ENCODE measurements at regions not wholly inside any gene's neighbourhood (a gene's known extent, or its start where the extent isn't known, plus 50 kb on each side); places are given as distances from the start of the nearest gene placed in this dataset.

DNA sequence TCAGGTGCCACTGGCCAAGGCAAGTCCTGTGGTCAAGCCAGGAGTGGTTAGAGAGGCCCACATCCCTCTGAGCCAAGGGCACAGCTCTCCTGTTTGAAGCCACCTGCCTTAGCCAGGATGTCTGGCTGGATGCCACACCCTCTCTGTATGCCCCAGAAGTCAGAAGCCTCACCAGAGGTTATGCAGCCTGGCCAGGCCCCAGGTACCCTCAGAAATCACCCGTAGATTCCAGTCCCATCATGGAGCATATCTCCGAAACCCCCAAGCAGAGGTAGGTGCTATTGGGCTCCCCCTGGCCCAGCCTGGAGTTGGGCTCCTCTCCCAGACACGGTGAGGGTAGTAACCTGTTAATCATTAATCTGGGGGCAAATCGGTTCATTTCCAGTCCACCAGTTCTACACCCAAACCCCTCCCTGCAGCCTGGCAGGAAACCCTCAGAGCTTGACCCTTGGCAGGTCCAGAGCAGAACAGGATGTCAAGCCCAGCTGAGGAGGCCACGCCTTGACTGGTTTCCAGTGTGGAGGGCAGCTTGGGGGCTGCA is 60.6 kb upstream of the TMEM97 start:
- TF ChIP-seq, protein P1, sequence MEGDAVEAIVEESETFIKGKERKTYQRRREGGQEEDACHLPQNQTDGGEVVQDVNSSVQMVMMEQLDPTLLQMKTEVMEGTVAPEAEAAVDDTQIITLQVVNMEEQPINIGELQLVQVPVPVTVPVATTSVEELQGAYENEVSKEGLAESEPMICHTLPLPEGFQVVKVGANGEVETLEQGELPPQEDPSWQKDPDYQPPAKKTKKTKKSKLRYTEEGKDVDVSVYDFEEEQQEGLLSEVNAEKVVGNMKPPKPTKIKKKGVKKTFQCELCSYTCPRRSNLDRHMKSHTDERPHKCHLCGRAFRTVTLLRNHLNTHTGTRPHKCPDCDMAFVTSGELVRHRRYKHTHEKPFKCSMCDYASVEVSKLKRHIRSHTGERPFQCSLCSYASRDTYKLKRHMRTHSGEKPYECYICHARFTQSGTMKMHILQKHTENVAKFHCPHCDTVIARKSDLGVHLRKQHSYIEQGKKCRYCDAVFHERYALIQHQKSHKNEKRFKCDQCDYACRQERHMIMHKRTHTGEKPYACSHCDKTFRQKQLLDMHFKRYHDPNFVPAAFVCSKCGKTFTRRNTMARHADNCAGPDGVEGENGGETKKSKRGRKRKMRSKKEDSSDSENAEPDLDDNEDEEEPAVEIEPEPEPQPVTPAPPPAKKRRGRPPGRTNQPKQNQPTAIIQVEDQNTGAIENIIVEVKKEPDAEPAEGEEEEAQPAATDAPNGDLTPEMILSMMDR (IDR thresholded peaks at IDR 0.05; ENCODE audit: poor library complexity), result no peak
- no peak for TF ChIP-seq EZH2 (IDR thresholded peaks at IDR 0.05; ENCODE audit: borderline replicate concordance)
- no peak for TF ChIP-seq EZH2phosphoT487 (IDR thresholded peaks at IDR 0.05; ENCODE audit: low read depth, severe bottlenecking, unreplicated experiment)

Measured in hepatocyte (in vitro differentiated cells).